GM10248 (cell line): ENCODE measurements at regions not wholly inside any gene's neighbourhood (a gene's known extent, or its start where the extent isn't known, plus 50 kb on each side); places are given as distances from the start of the nearest gene placed in this dataset.

Source experiments
- CTCF ChIA-PET: fragments of 300-600 bp; sonication (Branson Sonifier 250); formaldehyde crosslinking; extraction: SDS; loops from one replicate; lab custom pipeline; 2021; ENCODE audit warnings: antibody characterized with exemption; lab: Yijun Ruan, JAX
- POLR2A ChIA-PET: fragments of 350-650 bp; sonication (Branson Sonifier 250); formaldehyde crosslinking; extraction: SDS; loops from one replicate; lab custom pipeline; 2020; ENCODE audit warnings: antibody characterized with exemption; lab: Yijun Ruan, JAX
- DNase-seq: peaks from one replicate; pipeline ENCODE4 v3.0.0; 2012; ENCODE audit errors: extremely low spot score
- TF ChIP-seq, protein P1 (sequence below): IDR thresholded peaks from 2 replicates; pipeline ENCODE4 v1.5.1; 2012; ENCODE audit warnings: mild to moderate bottlenecking, low read depth; ENCODE audit errors: extremely low read depth, missing control alignments, control extremely low read depth

GRCh38 chr5:175021841-175022625 is 297.7 kb downstream of the MSX2 start:
- ChIA-PET CTCF (interaction anchor here (1.6 kb wide), 1 partner anchor 21 kb away, joined by 3 read pairs; no protein-coding TSS in a partner anchor), POLR2A (no interaction called here)
- TF ChIP-seq, protein P1, sequence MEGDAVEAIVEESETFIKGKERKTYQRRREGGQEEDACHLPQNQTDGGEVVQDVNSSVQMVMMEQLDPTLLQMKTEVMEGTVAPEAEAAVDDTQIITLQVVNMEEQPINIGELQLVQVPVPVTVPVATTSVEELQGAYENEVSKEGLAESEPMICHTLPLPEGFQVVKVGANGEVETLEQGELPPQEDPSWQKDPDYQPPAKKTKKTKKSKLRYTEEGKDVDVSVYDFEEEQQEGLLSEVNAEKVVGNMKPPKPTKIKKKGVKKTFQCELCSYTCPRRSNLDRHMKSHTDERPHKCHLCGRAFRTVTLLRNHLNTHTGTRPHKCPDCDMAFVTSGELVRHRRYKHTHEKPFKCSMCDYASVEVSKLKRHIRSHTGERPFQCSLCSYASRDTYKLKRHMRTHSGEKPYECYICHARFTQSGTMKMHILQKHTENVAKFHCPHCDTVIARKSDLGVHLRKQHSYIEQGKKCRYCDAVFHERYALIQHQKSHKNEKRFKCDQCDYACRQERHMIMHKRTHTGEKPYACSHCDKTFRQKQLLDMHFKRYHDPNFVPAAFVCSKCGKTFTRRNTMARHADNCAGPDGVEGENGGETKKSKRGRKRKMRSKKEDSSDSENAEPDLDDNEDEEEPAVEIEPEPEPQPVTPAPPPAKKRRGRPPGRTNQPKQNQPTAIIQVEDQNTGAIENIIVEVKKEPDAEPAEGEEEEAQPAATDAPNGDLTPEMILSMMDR = no peak
- no peak for DNase-seq

- POLR2A ChIA-PET = no interaction called here
- no peak for DNase-seq
- TF ChIP-seq, protein P1 = no peak
- CTCF ChIA-PET = interaction anchor here (1.6 kb wide), 1 partner anchor 20 kb away, joined by 3 read pairs; no protein-coding TSS in a partner anchor
Measured at GRCh38 chr5:175021321-175021720, 296.9 kb downstream of the MSX2 start.

GRCh38 chr5:175015028-175015685 is 290.8 kb downstream of the MSX2 start:
- no peak for DNase-seq
- CTCF ChIA-PET = no interaction called here

GRCh38 chr5:175013251-175013650 is 288.9 kb downstream of the MSX2 start:
- ChIA-PET POLR2A (interaction anchor here (0.6 kb wide), 1 partner anchor 1012 kb away, joined by 3 read pairs; no protein-coding TSS in a partner anchor), CTCF (no interaction called here)
- no peak for DNase-seq
- TF ChIP-seq, protein P1 = no peak

More at GRCh38 chr5:175015028-175015685, 290.8 kb downstream of the MSX2 start:
- TF ChIP-seq, protein P1 = no peak
- POLR2A ChIA-PET = no interaction called here

- ChIA-PET CTCF (no interaction called here), POLR2A (no interaction called here)
- TF ChIP-seq, protein P1 = no peak
- no peak for DNase-seq
Measured at GRCh38 chr5:175012267-175012666, 287.9 kb downstream of the MSX2 start.

- TF ChIP-seq, protein P1 = no peak
- DNase-seq = no peak
- POLR2A ChIA-PET = no interaction called here
- CTCF ChIA-PET = no interaction called here
Measured at GRCh38 chr5:175003531-175003930, 279.1 kb downstream of the MSX2 start.
